Peyer's patch (tissue), 4 donors: ENCODE measurements at regions not wholly inside any gene's neighbourhood (a gene's known extent, or its start where the extent isn't known, plus 50 kb on each side); places are given as distances from the start of the nearest gene placed in this dataset.

ENCODE experiments used
- POLR2A ChIP-seq, 2 donors: fragments of 450-650 bp; IDR thresholded peaks; one replicate each; pipeline ENCODE4 v1.5.1; 2017; ENCODE audit warnings: antibody characterized with exemption in 2 of 2, mild to moderate bottlenecking in 2 of 2, moderate library complexity in 2 of 2
- TF ChIP-seq, protein P1 (sequence below), 6 experiments: fragments of 450-650 bp in 4 of 6; fragments of 200-600 bp in 2 of 6; sonication (generic) in 1 of 6; IDR thresholded peaks; one replicate each; pipeline ENCODE4 v1.5.1; 2017 to 2019; ENCODE audit warnings: antibody characterized with exemption in 6 of 6, mild to moderate bottlenecking in 3 of 6, moderate library complexity in 1 of 6

- TF ChIP-seq, protein P1, sequence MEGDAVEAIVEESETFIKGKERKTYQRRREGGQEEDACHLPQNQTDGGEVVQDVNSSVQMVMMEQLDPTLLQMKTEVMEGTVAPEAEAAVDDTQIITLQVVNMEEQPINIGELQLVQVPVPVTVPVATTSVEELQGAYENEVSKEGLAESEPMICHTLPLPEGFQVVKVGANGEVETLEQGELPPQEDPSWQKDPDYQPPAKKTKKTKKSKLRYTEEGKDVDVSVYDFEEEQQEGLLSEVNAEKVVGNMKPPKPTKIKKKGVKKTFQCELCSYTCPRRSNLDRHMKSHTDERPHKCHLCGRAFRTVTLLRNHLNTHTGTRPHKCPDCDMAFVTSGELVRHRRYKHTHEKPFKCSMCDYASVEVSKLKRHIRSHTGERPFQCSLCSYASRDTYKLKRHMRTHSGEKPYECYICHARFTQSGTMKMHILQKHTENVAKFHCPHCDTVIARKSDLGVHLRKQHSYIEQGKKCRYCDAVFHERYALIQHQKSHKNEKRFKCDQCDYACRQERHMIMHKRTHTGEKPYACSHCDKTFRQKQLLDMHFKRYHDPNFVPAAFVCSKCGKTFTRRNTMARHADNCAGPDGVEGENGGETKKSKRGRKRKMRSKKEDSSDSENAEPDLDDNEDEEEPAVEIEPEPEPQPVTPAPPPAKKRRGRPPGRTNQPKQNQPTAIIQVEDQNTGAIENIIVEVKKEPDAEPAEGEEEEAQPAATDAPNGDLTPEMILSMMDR (IDR thresholded peaks at IDR 0.05): no peak
- no peak for TF ChIP-seq POLR2A (IDR thresholded peaks at IDR 0.05)
Observed at GRCh38 chr7:46979439-46979838, 602.5 kb downstream of the TNS3 start.
